Fibroblast of lung (primary cell): ENCODE measurements at regions not wholly inside any gene's neighbourhood (a gene's known extent, or its start where the extent isn't known, plus 50 kb on each side); places are given as distances from the start of the nearest gene placed in this dataset.

ENCODE experiments used
- DNase-seq, 2 donors: peaks; one replicate each; pipeline versions ENCODE4 v3.0.0 to v3.0.0-alpha.2; 2010; ENCODE audit warnings: low read depth in 2 of 2
- H2AFZ ChIP-seq: 2 replicates; pipeline ENCODE4 v1.5.1; 2012; ENCODE audit warnings: low read length, control low read depth, inconsistent platforms
- H3K27ac ChIP-seq: 2 replicates; pipeline ENCODE4 v1.5.1; 2011; ENCODE audit warnings: low read length, control low read depth; ENCODE audit not compliant: insufficient read depth
- H3K27me3 ChIP-seq: 2 replicates; pipeline ENCODE4 v1.5.1; 2011; ENCODE audit warnings: mild to moderate bottlenecking, low read length; ENCODE audit not compliant: control insufficient read depth, insufficient read depth
- H3K36me3 ChIP-seq: 2 replicates; pipeline ENCODE4 v1.5.1; 2011; ENCODE audit warnings: low read length; ENCODE audit not compliant: control insufficient read depth, insufficient read depth
- H3K4me1 ChIP-seq: 2 replicates; pipeline ENCODE4 v1.5.1; 2011; ENCODE audit warnings: low read length; ENCODE audit not compliant: control insufficient read depth, insufficient read depth; ENCODE audit errors: extremely low read depth
- H3K4me2 ChIP-seq: 2 replicates; pipeline ENCODE4 v1.5.1; 2011; ENCODE audit warnings: low read length, control low read depth; ENCODE audit not compliant: insufficient read depth; ENCODE audit errors: extremely low read depth
- H3K4me3 ChIP-seq, 4 experiments: fragments of 200-600 bp in 1 of 4; sonication (generic) in 1 of 4; replicated peaks in 1 of 4; 2 replicates each; pipeline ENCODE4 v1.5.1; 2011 to 2016; ENCODE audit warnings: low read length in 4 of 4, low read depth in 3 of 4, mild to moderate bottlenecking in 3 of 4, control low read depth in 2 of 4, inconsistent platforms in 1 of 4, mixed read lengths in 1 of 4; ENCODE audit not compliant: insufficient read depth in 1 of 4; ENCODE audit errors: control extremely low read depth in 1 of 4
- H3K79me2 ChIP-seq: 2 replicates; pipeline ENCODE4 v1.5.1; 2012; ENCODE audit warnings: mild to moderate bottlenecking, low read length, inconsistent platforms; ENCODE audit not compliant: control insufficient read depth, insufficient read depth
- H3K9ac ChIP-seq: 2 replicates; pipeline ENCODE4 v1.5.1; 2011; ENCODE audit warnings: mild to moderate bottlenecking, low read length, control low read depth; ENCODE audit not compliant: insufficient read depth
- H3K9me3 ChIP-seq: 2 replicates; pipeline ENCODE4 v1.5.1; 2012; ENCODE audit warnings: low read depth, low read length; ENCODE audit not compliant: control insufficient read depth, insufficient read depth
- H4K20me1 ChIP-seq: 2 replicates; pipeline ENCODE4 v1.5.1; 2011; ENCODE audit warnings: low read length; ENCODE audit not compliant: control insufficient read depth, insufficient read depth; ENCODE audit errors: extremely low read depth
- EZH2 ChIP-seq: IDR thresholded peaks from 2 replicates; pipeline ENCODE4 v1.5.1; 2012; ENCODE audit warnings: low read length, control low read depth, mild to moderate bottlenecking; ENCODE audit errors: missing control alignments
- TF ChIP-seq, protein P1 (sequence below), 2 donors: IDR thresholded peaks in 1 of 2; conservative IDR thresholded peaks in 1 of 2; 1 replicate in 1 of 2; 2 replicates in 1 of 2; pipeline ENCODE4 v1.5.1; 2011 to 2012; ENCODE audit warnings: low read length in 2 of 2, control low read depth in 1 of 2, inconsistent platforms in 1 of 2, low read depth in 1 of 2, mild to moderate bottlenecking in 1 of 2

GRCh38 chr10:58030208-58030607 is 237.5 kb downstream of the IPMK start:
- Histone ChIP-seq H3K27me3 (no peaks in the 10 kb centered on the region), H3K9ac (no peak overlapping the region), H3K4me3 (no peak overlapping the region), H3K27ac (no peak overlapping the region), H3K4me1 (no peaks in the 10 kb centered on the region), H3K9me3 (no peaks in the 10 kb centered on the region), H3K36me3 (no peaks in the 10 kb centered on the region), H2AFZ (no peak overlapping the region), H3K4me2 (no peak overlapping the region), H4K20me1 (no peaks in the 10 kb centered on the region), H3K79me2 (no peaks in the 10 kb centered on the region)
- DNase-seq = no peak
- no peak for TF ChIP-seq EZH2
- TF ChIP-seq, protein P1, sequence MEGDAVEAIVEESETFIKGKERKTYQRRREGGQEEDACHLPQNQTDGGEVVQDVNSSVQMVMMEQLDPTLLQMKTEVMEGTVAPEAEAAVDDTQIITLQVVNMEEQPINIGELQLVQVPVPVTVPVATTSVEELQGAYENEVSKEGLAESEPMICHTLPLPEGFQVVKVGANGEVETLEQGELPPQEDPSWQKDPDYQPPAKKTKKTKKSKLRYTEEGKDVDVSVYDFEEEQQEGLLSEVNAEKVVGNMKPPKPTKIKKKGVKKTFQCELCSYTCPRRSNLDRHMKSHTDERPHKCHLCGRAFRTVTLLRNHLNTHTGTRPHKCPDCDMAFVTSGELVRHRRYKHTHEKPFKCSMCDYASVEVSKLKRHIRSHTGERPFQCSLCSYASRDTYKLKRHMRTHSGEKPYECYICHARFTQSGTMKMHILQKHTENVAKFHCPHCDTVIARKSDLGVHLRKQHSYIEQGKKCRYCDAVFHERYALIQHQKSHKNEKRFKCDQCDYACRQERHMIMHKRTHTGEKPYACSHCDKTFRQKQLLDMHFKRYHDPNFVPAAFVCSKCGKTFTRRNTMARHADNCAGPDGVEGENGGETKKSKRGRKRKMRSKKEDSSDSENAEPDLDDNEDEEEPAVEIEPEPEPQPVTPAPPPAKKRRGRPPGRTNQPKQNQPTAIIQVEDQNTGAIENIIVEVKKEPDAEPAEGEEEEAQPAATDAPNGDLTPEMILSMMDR (conservative IDR thresholded peaks at IDR 0.05 in 1 of 2, IDR thresholded peaks at IDR 0.05 in 1 of 2; ENCODE audit: low read depth in 1 of 2, low read length in 2 of 2) = no peak

- no peaks in the 10 kb centered on the region for H4K20me1 ChIP-seq
- H3K27me3 ChIP-seq = no peaks in the 10 kb centered on the region
- H2AFZ ChIP-seq = no peak overlapping the region
- H3K4me2 ChIP-seq = peak overlapping the region; percentile 11
- no peak for TF ChIP-seq EZH2
- TF ChIP-seq, protein P1 (conservative IDR thresholded peaks at IDR 0.05 in 1 of 2, IDR thresholded peaks at IDR 0.05 in 1 of 2; ENCODE audit: low read depth in 1 of 2, low read length in 2 of 2) = no peak
- DNase-seq = peak; percentile 79 to 88
- H3K36me3 ChIP-seq = no peaks in the 10 kb centered on the region
- H3K9me3 ChIP-seq = no peaks in the 10 kb centered on the region
- H3K4me3 ChIP-seq = no peak overlapping the region
- no peaks in the 10 kb centered on the region for H3K79me2 ChIP-seq
- H3K27ac ChIP-seq = no peak overlapping the region
- H3K9ac ChIP-seq = no peak overlapping the region
- H3K4me1 ChIP-seq = no peaks in the 10 kb centered on the region
These were observed 238.9 kb downstream of the IPMK start for GRCh38 chr10:58028597-58029366.

- peak in 1 of 2 donors; percentile 53 for DNase-seq
- Histone ChIP-seq H3K27ac (no peak overlapping the region), H3K4me1 (no peaks in the 10 kb centered on the region), H3K4me3 (no peak overlapping the region), H3K9me3 (no peaks in the 10 kb centered on the region), H3K9ac (no peak overlapping the region), H3K27me3 (no peaks in the 10 kb centered on the region), H4K20me1 (no peaks in the 10 kb centered on the region), H3K79me2 (no peaks in the 10 kb centered on the region), H3K4me2 (no peak overlapping the region), H2AFZ (no peak overlapping the region), H3K36me3 (no peaks in the 10 kb centered on the region)
- TF ChIP-seq, protein P1 (conservative IDR thresholded peaks at IDR 0.05 in 1 of 2, IDR thresholded peaks at IDR 0.05 in 1 of 2; ENCODE audit: low read depth in 1 of 2, low read length in 2 of 2) = no peak
- no peak for TF ChIP-seq EZH2
These were observed 240.3 kb downstream of the IPMK start for GRCh38 chr10:58027426-58027825.
